HepG2 (cell line): ENCODE measurements at regions not wholly inside any gene's neighbourhood (a gene's known extent, or its start where the extent isn't known, plus 50 kb on each side); places are given as distances from the start of the nearest gene placed in this dataset.
A peak's percentile ranks its signal among the peaks of the same experiment; 100 is the strongest.

Source experiments
- ATAC-seq: fragments of 200-7000 bp; cut with Tn5 transposase; 3 replicates; pipeline ENCODE4 v1.9.1; 2020; ENCODE audit warnings: mild to moderate bottlenecking, moderate library complexity
- BruUV-seq: library from RNA; stranded (reverse); fragments of 400-500 nt; replicated peaks from 2 replicates; lab custom pipeline; 2021; lab: Mats Ljungman, UMichigan
- CTCF ChIA-PET: fragments of 300-600 bp; formaldehyde crosslinking; extraction: SDS; loops from one replicate; lab custom pipeline; 2021; ENCODE audit warnings: low total read pairs, inconsistent platforms, low intra/inter-chr PET ratio; lab: Yijun Ruan, JAX
- POLR2A ChIA-PET: fragments of 350-600 bp; sonication (Branson Sonifier 250); formaldehyde crosslinking; loops from one replicate; lab custom pipeline; 2020; ENCODE audit warnings: antibody characterized with exemption, inconsistent platforms; lab: Yijun Ruan, JAX
- DNase-seq: peaks from one replicate; pipeline ENCODE4 v3.0.0-alpha.2; 2015; ENCODE audit warnings: low spot score
- FAIRE-seq: peaks from 3 replicates; lab custom pipeline; 2011; peaks lifted over from hg19 to GRCh38; lab: Jason Lieb, UNC
- H2AFZ ChIP-seq: one replicate; pipeline ENCODE4 v1.6.1; 2011; ENCODE audit warnings: low read length, inconsistent platforms
- H3K27ac ChIP-seq: fragments of 300-600 bp; 3 replicates; pipeline ENCODE4 v1.8.0; 2011; ENCODE audit warnings: mixed run types, mild to moderate bottlenecking, mixed read lengths, low read length, inconsistent platforms; ENCODE audit not compliant: insufficient read depth; ENCODE audit errors: extremely low read length
- H3K27me3 ChIP-seq, 2 experiments: fragments of 200-600 bp in 1 of 2; 2 replicates in 1 of 2; 3 replicates in 1 of 2; pipeline versions ENCODE4 v1.6.0 to v1.8.0; 2011; ENCODE audit warnings: low read length in 2 of 2, mild to moderate bottlenecking in 2 of 2, moderate library complexity in 2 of 2, inconsistent platforms in 1 of 2; ENCODE audit not compliant: insufficient read depth in 2 of 2, control insufficient read depth in 1 of 2
- H3K36me3 ChIP-seq, 2 experiments: fragments of 200-600 bp in 1 of 2; replicated peaks in 1 of 2; 2 replicates in 1 of 2; 3 replicates in 1 of 2; pipeline versions ENCODE4 v1.5.1 to v1.8.0; 2011; ENCODE audit warnings: low read length in 2 of 2, inconsistent platforms in 1 of 2; ENCODE audit not compliant: insufficient read depth in 2 of 2, control insufficient read depth in 1 of 2
- H3K4me1 ChIP-seq: 2 replicates; pipeline ENCODE4 v1.5.1; 2012; ENCODE audit warnings: low read length, inconsistent platforms; ENCODE audit not compliant: insufficient read depth
- H3K4me2 ChIP-seq: 2 replicates; pipeline ENCODE4 v1.6.0; 2011; ENCODE audit warnings: low read depth, low read length, inconsistent platforms
- H3K4me3 ChIP-seq, 3 experiments: fragments of 200-600 bp in 1 of 3; sonication (generic), shearing (Covaris generic) in 1 of 3; replicated peaks in 1 of 3; 2 replicates each; pipeline ENCODE4 v1.5.1; 2011 to 2016; ENCODE audit warnings: low read length in 3 of 3, inconsistent platforms in 2 of 3, low read depth in 2 of 3, mild to moderate bottlenecking in 2 of 3, control low read depth in 1 of 3, mixed read lengths in 1 of 3; ENCODE audit not compliant: insufficient read depth in 1 of 3
- H3K79me2 ChIP-seq: one replicate; pipeline ENCODE4 v1.6.1; 2011; ENCODE audit warnings: low read length, inconsistent platforms; ENCODE audit not compliant: insufficient read depth
- H3K9ac ChIP-seq: 2 replicates; pipeline ENCODE4 v1.6.0; 2011; ENCODE audit warnings: mild to moderate bottlenecking, low read depth, low read length, inconsistent platforms; ENCODE audit not compliant: insufficient read depth
- H3K9me3 ChIP-seq: 2 replicates; pipeline ENCODE4 v1.5.1; 2012; ENCODE audit warnings: mild to moderate bottlenecking, low read length
- H4K20me1 ChIP-seq: 2 replicates; pipeline ENCODE4 v1.6.0; 2011; ENCODE audit warnings: inconsistent platforms, mild to moderate bottlenecking, low read length, moderate library complexity; ENCODE audit not compliant: insufficient read depth
- AGO1 ChIP-seq: fragments of 200-400 bp; formaldehyde crosslinking; IDR thresholded peaks from 2 replicates; pipeline ENCODE4 v1.6.1; 2017; ENCODE audit warnings: mild to moderate bottlenecking, low read depth, low read length, moderate library complexity; ENCODE audit not compliant: poor library complexity, severe bottlenecking
- BCL3 ChIP-seq: sonication (generic); formaldehyde crosslinking; IDR thresholded peaks from 2 replicates; pipeline ENCODE4 v1.5.1; 2020; ENCODE audit warnings: mild to moderate bottlenecking, missing genetic modification reagents, moderate library complexity
- FOXJ3 ChIP-seq: sonication (generic); formaldehyde crosslinking; IDR thresholded peaks from 2 replicates; pipeline ENCODE4 v1.4.0; 2020; ENCODE audit warnings: missing genetic modification reagents, mild to moderate bottlenecking, borderline replicate concordance
- FOXM1 ChIP-seq: sonication (generic); formaldehyde crosslinking; IDR thresholded peaks from 2 replicates; pipeline ENCODE4 v1.5.0; 2020; ENCODE audit warnings: missing genetic modification reagents
- KLF9 ChIP-seq: IDR thresholded peaks from 2 replicates; pipeline ENCODE4 v1.6.1; 2016; ENCODE audit warnings: low read depth
- TCF12 ChIP-seq, 2 experiments: fragments of 450-650 bp in 1 of 2; sonication (generic) in 1 of 2; formaldehyde crosslinking in 1 of 2; IDR thresholded peaks; 2 replicates each; pipeline versions ENCODE4 v1.6.1 to v1.8.0; 2017 to 2022; ENCODE audit warnings: antibody characterized with exemption in 1 of 2, mild to moderate bottlenecking in 1 of 2, missing genetic modification reagents in 1 of 2, moderate library complexity in 1 of 2
- ZFP82 ChIP-seq: sonication (generic); formaldehyde crosslinking; IDR thresholded peaks from 2 replicates; pipeline ENCODE4 v1.5.1; 2020; ENCODE audit warnings: mild to moderate bottlenecking, missing genetic modification reagents, borderline replicate concordance
- ZNF264 ChIP-seq: sonication (generic); formaldehyde crosslinking; IDR thresholded peaks from 2 replicates; pipeline ENCODE4 v1.4.0; 2020; ENCODE audit warnings: missing genetic modification reagents
- ZNF607 ChIP-seq: sonication (generic); formaldehyde crosslinking; IDR thresholded peaks from 2 replicates; pipeline ENCODE4 v1.5.1; 2020; ENCODE audit warnings: missing genetic modification reagents, mild to moderate bottlenecking, borderline replicate concordance
- WGBS: methylation state at CpG from one replicate; pipeline ENCODE4 v1.1.6; 2017; ENCODE audit warnings: low lambda C conversion rate; 5-methylcytosine and 5-hydroxymethylcytosine counted together
- in situ Hi-C: cut with HindIII; loops from 2 replicates; pipeline ENCODE4 v1.10.0; 2017; ENCODE audit warnings: low pct_unique_long_range_greater_than_20kb; ENCODE audit not compliant: extremely low pct_ligation_motif_present
- intact Hi-C: fragments of 100-400 bp; cut with micrococcal nuclease; formaldehyde crosslinking; loops from one replicate; pipeline ENCODE4 v1.10.0; 2022; ENCODE audit not compliant: unreplicated experiment
- TF ChIP-seq, protein P1 (sequence below): sonication (generic); formaldehyde crosslinking; IDR thresholded peaks from 2 replicates; pipeline ENCODE4 v1.8.1; 2023; ENCODE audit warnings: missing genetic modification reagents, mild to moderate bottlenecking, borderline replicate concordance
- TF ChIP-seq, protein P2 (sequence below): sonication (generic); formaldehyde crosslinking; IDR thresholded peaks from 2 replicates; pipeline ENCODE4 v1.4.0; 2020; ENCODE audit warnings: missing genetic modification reagents

GRCh38 chr14:32256576-32256975 is 53.5 kb upstream of the RNU6-8 start:
- no peaks in the 10 kb centered on the region for H3K36me3 ChIP-seq
- no peak overlapping the region for H3K9ac ChIP-seq
- FAIRE-seq (no peak), ATAC-seq (no peak), DNase-seq (no peak)
- no peak overlapping the region for H3K4me3 ChIP-seq
- TF ChIP-seq AGO1 (no peak), FOXJ3 (CRISPR knock-in tag) (0 out of 2 replicates have a peak, but pooled peaks have one; percentile 19), ZNF264 (CRISPR knock-in tag) (0 out of 2 replicates have a peak, but pooled peaks have one; percentile 28)
- no peak overlapping the region for H3K4me2 ChIP-seq
- 66% methylated on average over 1 of the region's 1 CpG for WGBS
- H3K27ac ChIP-seq = no peak overlapping the region
- BruUV-seq = no TSS peak
- H3K4me1 ChIP-seq = peaks cover 19% of the 10 kb centered on the region
- no peak overlapping the region for H2AFZ ChIP-seq
- ChIA-PET CTCF (interaction anchor here (3.7 to 8.9 kb wide), 2 partner anchors 183 to 330 kb away, joined by 38 to 216 read pairs; no protein-coding TSS in a partner anchor), POLR2A (no interaction called here)
- no peaks in the 10 kb centered on the region for H3K9me3 ChIP-seq
- H3K27me3 ChIP-seq = no peaks in the 10 kb centered on the region
- intact Hi-C loops = loop anchor here (5.0 kb wide), 1 partner anchor 799 kb away; the partner anchor contains the start of gene DTD2
- H3K79me2 ChIP-seq = no peaks in the 10 kb centered on the region
- no peaks in the 10 kb centered on the region for H4K20me1 ChIP-seq
- in situ Hi-C loops = loop anchor here (5.0 kb wide), 2 partner anchors 301 to 744 kb away; no protein-coding TSS in a partner anchor

DNA sequence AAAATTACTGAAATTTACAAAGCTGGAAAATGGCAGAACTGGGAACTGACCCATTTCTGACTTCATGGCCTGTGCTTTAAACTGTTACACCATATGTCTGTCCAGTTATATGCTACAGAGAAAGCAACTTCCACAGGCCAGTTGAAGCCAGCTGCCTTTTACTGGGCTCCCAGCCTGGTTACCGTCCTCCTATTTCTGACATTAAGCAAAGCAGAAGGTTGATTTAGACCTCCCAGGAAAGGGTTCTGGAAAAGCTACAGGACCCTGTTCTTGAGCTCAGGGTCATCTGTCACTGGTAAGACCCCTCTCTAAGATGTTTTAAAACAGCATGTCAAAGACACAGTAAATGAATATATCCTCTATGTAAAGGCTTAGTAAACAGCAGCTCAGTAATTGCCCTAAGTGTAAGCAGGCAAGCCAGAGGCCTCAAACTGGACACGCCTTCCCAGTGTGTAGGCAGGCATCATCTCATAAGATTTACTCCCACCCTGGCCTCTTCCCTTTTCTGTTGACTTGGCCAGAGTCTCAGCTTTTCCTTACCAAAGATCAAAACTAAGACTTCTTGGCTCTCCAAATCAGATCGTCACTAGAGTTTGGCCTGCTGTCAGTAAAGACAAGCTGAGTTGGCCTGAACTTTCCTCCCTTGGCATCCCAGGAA is 55.4 kb upstream of the RNU6-8 start:
- H3K4me1 ChIP-seq = peaks cover 19% of the 10 kb centered on the region
- 46% methylated on average over 3 of the region's 3 CpGs for WGBS
- H2AFZ ChIP-seq = no peak overlapping the region
- BruUV-seq = no TSS peak
- H3K79me2 ChIP-seq = no peaks in the 10 kb centered on the region
- ChIA-PET CTCF (no interaction called here), POLR2A (interaction anchor here (1.5 to 2.3 kb wide), 3 partner anchors 55 to 838 kb away, joined by 3 to 7 read pairs (median 5); partner anchors contain the start of genes ARHGAP5, HEATR5A and RNU6-8)
- no peak overlapping the region for H3K4me3 ChIP-seq
- peaks cover 8% of the 10 kb centered on the region for H3K9me3 ChIP-seq
- DNase-seq = no peak
- ATAC-seq = no peak
- H3K27me3 ChIP-seq = no peaks in the 10 kb centered on the region
- no peak overlapping the region for H3K27ac ChIP-seq
- FAIRE-seq = no peak
- intact Hi-C loops = loop anchor here (5.0 kb wide), 1 partner anchor 801 kb away; the partner anchor contains the start of gene DTD2
- H3K9ac ChIP-seq = no peak overlapping the region
- no peak overlapping the region for H3K4me2 ChIP-seq
- H3K36me3 ChIP-seq = no peaks in the 10 kb centered on the region
- in situ Hi-C loops = loop anchor here (5.0 kb wide), 2 partner anchors 299 to 746 kb away; no protein-coding TSS in a partner anchor
- no peaks in the 10 kb centered on the region for H4K20me1 ChIP-seq
- TF ChIP-seq BCL3 (CRISPR knock-in tag) (0 out of 2 replicates have a peak, but pooled peaks have one; percentile 63), ZNF607 (CRISPR knock-in tag) (no peak), KLF9 (no peak), TCF12 (IDR thresholded peaks at IDR 0.05) (no peak), TCF12 (CRISPR knock-in tag; IDR thresholded peaks at IDR 0.05) (no peak), ZFP82 (no peak), FOXM1 (no peak)
- TF ChIP-seq, protein P1, sequence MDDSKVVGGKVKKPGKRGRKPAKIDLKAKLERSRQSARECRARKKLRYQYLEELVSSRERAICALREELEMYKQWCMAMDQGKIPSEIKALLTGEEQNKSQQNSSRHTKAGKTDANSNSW (CRISPR knock-in tag) = 0 out of 2 replicates have a peak, but pooled peaks have one; percentile 60
- TF ChIP-seq, protein P2, sequence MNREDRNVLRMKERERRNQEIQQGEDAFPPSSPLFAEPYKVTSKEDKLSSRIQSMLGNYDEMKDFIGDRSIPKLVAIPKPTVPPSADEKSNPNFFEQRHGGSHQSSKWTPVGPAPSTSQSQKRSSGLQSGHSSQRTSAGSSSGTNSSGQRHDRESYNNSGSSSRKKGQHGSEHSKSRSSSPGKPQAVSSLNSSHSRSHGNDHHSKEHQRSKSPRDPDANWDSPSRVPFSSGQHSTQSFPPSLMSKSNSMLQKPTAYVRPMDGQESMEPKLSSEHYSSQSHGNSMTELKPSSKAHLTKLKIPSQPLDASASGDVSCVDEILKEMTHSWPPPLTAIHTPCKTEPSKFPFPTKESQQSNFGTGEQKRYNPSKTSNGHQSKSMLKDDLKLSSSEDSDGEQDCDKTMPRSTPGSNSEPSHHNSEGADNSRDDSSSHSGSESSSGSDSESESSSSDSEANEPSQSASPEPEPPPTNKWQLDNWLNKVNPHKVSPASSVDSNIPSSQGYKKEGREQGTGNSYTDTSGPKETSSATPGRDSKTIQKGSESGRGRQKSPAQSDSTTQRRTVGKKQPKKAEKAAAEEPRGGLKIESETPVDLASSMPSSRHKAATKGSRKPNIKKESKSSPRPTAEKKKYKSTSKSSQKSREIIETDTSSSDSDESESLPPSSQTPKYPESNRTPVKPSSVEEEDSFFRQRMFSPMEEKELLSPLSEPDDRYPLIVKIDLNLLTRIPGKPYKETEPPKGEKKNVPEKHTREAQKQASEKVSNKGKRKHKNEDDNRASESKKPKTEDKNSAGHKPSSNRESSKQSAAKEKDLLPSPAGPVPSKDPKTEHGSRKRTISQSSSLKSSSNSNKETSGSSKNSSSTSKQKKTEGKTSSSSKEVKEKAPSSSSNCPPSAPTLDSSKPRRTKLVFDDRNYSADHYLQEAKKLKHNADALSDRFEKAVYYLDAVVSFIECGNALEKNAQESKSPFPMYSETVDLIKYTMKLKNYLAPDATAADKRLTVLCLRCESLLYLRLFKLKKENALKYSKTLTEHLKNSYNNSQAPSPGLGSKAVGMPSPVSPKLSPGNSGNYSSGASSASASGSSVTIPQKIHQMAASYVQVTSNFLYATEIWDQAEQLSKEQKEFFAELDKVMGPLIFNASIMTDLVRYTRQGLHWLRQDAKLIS = no peak
